ENCODE measurements at regions not wholly inside any gene's neighbourhood (a gene's known extent, or its start where the extent isn't known, plus 50 kb on each side); places are given as distances from the start of the nearest gene placed in this dataset.

- no peak for TF ChIP-seq FOXP2 (optimal IDR thresholded peaks at IDR 0.05; ENCODE audit: borderline replicate concordance, extremely low read depth, extremely low read length, insufficient read depth)
- TF ChIP-seq REST (IDR thresholded peaks at IDR 0.05; ENCODE audit: insufficient read depth in 1 of 2, low read depth in 2 of 2, low read length in 2 of 2) = no peak
- no peak for TF ChIP-seq POLR2AphosphoS5 (IDR thresholded peaks at IDR 0.05; ENCODE audit: low read depth, low read length)
- no peak for TF ChIP-seq TAF1 (IDR thresholded peaks at IDR 0.05; ENCODE audit: borderline replicate concordance, insufficient read depth, low read length)
- TF ChIP-seq SIN3A (IDR thresholded peaks at IDR 0.05; ENCODE audit: borderline replicate concordance, insufficient read depth, low read length) = no peak
Observed at GRCh38 chr16:85449885-85450245, 163.3 kb upstream of the GSE1 start.

- TF ChIP-seq SIN3A (IDR thresholded peaks at IDR 0.05; ENCODE audit: borderline replicate concordance, insufficient read depth, low read length) (no peak), FOXP2 (optimal IDR thresholded peaks at IDR 0.05; ENCODE audit: borderline replicate concordance, extremely low read depth, extremely low read length, insufficient read depth) (no peak), POLR2AphosphoS5 (IDR thresholded peaks at IDR 0.05; ENCODE audit: low read depth, low read length) (no peak), REST (IDR thresholded peaks at IDR 0.05; ENCODE audit: insufficient read depth in 1 of 2, low read depth in 2 of 2, low read length in 2 of 2) (no peak), TAF1 (IDR thresholded peaks at IDR 0.05; ENCODE audit: borderline replicate concordance, insufficient read depth, low read length) (no peak)
Observed at GRCh38 chr16:85451641-85452363, 161.3 kb upstream of the GSE1 start.

- TF ChIP-seq TAF1 (IDR thresholded peaks at IDR 0.05; ENCODE audit: borderline replicate concordance, insufficient read depth, low read length) (no peak), SIN3A (IDR thresholded peaks at IDR 0.05; ENCODE audit: borderline replicate concordance, insufficient read depth, low read length) (no peak), REST (IDR thresholded peaks at IDR 0.05; ENCODE audit: insufficient read depth in 1 of 2, low read depth in 2 of 2, low read length in 2 of 2) (no peak), FOXP2 (optimal IDR thresholded peaks at IDR 0.05; ENCODE audit: borderline replicate concordance, extremely low read depth, extremely low read length, insufficient read depth) (no peak), POLR2AphosphoS5 (IDR thresholded peaks at IDR 0.05; ENCODE audit: low read depth, low read length) (no peak)
Observed at GRCh38 chr16:85452364-85453193, 160.5 kb upstream of the GSE1 start.

- TF ChIP-seq REST (IDR thresholded peaks at IDR 0.05; ENCODE audit: insufficient read depth in 1 of 2, low read depth in 2 of 2, low read length in 2 of 2) (no peak), TAF1 (IDR thresholded peaks at IDR 0.05; ENCODE audit: borderline replicate concordance, insufficient read depth, low read length) (no peak), SIN3A (IDR thresholded peaks at IDR 0.05; ENCODE audit: borderline replicate concordance, insufficient read depth, low read length) (no peak), POLR2AphosphoS5 (IDR thresholded peaks at IDR 0.05; ENCODE audit: low read depth, low read length) (no peak), FOXP2 (optimal IDR thresholded peaks at IDR 0.05; ENCODE audit: borderline replicate concordance, extremely low read depth, extremely low read length, insufficient read depth) (no peak)
Observed at GRCh38 chr16:85453194-85453678, 159.9 kb upstream of the GSE1 start.
